ENCODE measurements at regions not wholly inside any gene's neighbourhood (a gene's known extent, or its start where the extent isn't known, plus 50 kb on each side); places are given as distances from the start of the nearest gene placed in this dataset.

DNA sequence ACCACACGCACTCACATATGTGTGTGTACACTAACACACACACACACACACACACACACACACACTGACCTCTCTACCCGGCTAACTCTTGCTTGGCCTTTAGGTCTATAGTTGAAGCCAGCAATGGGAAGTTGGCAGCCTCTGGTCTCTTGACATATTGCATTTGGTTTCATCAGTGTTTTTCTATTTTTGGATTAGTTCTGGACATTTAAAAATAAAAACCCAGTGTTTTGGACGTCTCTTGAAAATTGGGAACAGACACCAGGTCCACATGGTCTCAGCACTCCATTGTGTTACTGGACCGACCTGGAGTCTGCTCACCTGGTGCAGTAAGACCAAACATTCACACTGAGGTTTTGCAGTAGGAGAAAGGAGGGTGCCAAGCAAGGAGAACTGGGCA lies 50.4 kb upstream of the AFF3 start:
- Histone ChIP-seq H3K27ac (ENCODE audit: low read depth, low read length) (no peak overlapping the region), H3K4me1 (ENCODE audit: insufficient read depth, low read length) (peaks cover 33% of the 10 kb centered on the region)

DNA sequence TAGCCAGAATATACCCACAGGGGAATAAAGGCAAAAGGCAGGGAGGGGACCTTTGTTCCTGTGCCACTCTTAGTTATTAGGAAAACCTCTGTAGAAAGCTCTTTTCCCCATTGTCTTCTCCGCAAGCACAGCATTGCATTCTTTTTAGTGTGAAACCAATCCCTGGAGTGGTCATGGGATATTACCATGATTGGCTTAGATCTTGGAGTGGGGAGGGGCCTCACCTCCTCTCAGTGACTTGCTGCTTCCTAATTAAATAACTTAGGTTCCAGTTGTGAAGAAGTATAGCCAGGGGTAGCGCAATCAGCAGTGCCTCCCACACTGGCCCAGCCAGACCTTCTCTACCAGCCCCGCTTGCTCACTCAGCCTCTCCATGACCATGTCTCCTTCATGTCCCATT lies 49.9 kb upstream of the AFF3 start:
- no peaks in the 10 kb centered on the region for H3K9me3 ChIP-seq (ENCODE audit: low read length)
- H3K27me3 ChIP-seq (ENCODE audit: control insufficient read depth in 1 of 2, insufficient read depth in 2 of 2, low read length in 2 of 2): no peaks in the 10 kb centered on the region
- H3K36me3 ChIP-seq (ENCODE audit: insufficient read depth, low read length): no peaks in the 10 kb centered on the region
- peaks cover 28% of the 10 kb centered on the region for H3K4me1 ChIP-seq (ENCODE audit: insufficient read depth, low read length)
- no peak overlapping the region for H3K9ac ChIP-seq (ENCODE audit: low read length)
- no peak overlapping the region for H3K27ac ChIP-seq (ENCODE audit: low read depth, low read length)
- no peak overlapping the region for H3K4me3 ChIP-seq (ENCODE audit: low read depth in 1 of 2, low read length in 2 of 2)

More for the DNA sequence above, 50.4 kb upstream of the AFF3 start:
- Histone ChIP-seq H3K4me3 (ENCODE audit: low read depth in 1 of 2, low read length in 2 of 2) (no peak overlapping the region), H3K27me3 (ENCODE audit: control insufficient read depth in 1 of 2, insufficient read depth in 2 of 2, low read length in 2 of 2) (no peaks in the 10 kb centered on the region), H3K36me3 (ENCODE audit: insufficient read depth, low read length) (no peaks in the 10 kb centered on the region), H3K9ac (ENCODE audit: low read length) (no peak overlapping the region), H3K9me3 (ENCODE audit: low read length) (no peaks in the 10 kb centered on the region)
